ENCODE measurements at regions not wholly inside any gene's neighbourhood (a gene's known extent, or its start where the extent isn't known, plus 50 kb on each side); places are given as distances from the start of the nearest gene placed in this dataset.

GRCh38 chr1:79325126-79325525, 318.6 kb upstream of the ADGRL4 start:
- H3K4me3 ChIP-seq (ENCODE audit: extremely low read depth in 1 of 4, insufficient read depth in 2 of 4, low read depth in 3 of 4, low read length in 4 of 4), result no peak overlapping the region
- ChIA-PET CTCF (ENCODE audit: partially characterized antibody) (interaction anchor here (0.8 to 1.3 kb wide), 2 partner anchors 18 to 26 kb away, joined by 3 to 6 read pairs; no protein-coding TSS in a partner anchor), POLR2A (ENCODE audit: partially characterized antibody) (no interaction called here)
- no peak overlapping the region for H2BK120ac ChIP-seq (replicated peaks; ENCODE audit: low read depth, low read length)
- no peak overlapping the region for H3K56ac ChIP-seq (replicated peaks; ENCODE audit: insufficient read length, low read depth, low read length)
- no peak overlapping the region for H3K23ac ChIP-seq (ENCODE audit: insufficient read length)
- H2BK20ac ChIP-seq (ENCODE audit: low read length), result no peak overlapping the region
- 93% methylated on average over 2 of the region's 2 CpGs; no CpG with 5 or more reads in 1 of the 2 experiments for WGBS, 2 experiments (ENCODE audit: extremely low coverage in 1 of 2, insufficient coverage in 1 of 2, insufficient read length in 1 of 2, insufficient replicate concordance in 2 of 2, low coverage in 1 of 2, low lambda C conversion rate in 2 of 2, missing lambda C conversion rate in 1 of 2)
- no peak overlapping the region for H3K27ac ChIP-seq (ENCODE audit: low read depth, low read length)
- no peak overlapping the region for H4K91ac ChIP-seq (replicated peaks; ENCODE audit: insufficient read length, low read length)
- DNase-seq (ENCODE audit: low read depth in 1 of 2, low spot score in 2 of 2) (no peak), FAIRE-seq (no peak)
- H3K18ac ChIP-seq (ENCODE audit: extremely low read depth, low read length), result no peak overlapping the region
- H2BK15ac ChIP-seq (ENCODE audit: low read length), result no peak overlapping the region
- H3K4ac ChIP-seq (replicated peaks; ENCODE audit: insufficient read length, low read depth, low read length), result no peak overlapping the region
- no peaks in the 10 kb centered on the region for H3K36me3 ChIP-seq (ENCODE audit: control insufficient read depth in 2 of 4, insufficient read depth in 4 of 4, low read length in 3 of 4)
- H3K27me3 ChIP-seq (replicated peaks in 1 of 4; ENCODE audit: control insufficient read depth in 3 of 4, extremely low read depth in 1 of 4, insufficient read depth in 3 of 4, low read length in 3 of 4), result no peaks in the 10 kb centered on the region
- no peak overlapping the region for H3K4me2 ChIP-seq (ENCODE audit: insufficient read depth in 1 of 2, low read depth in 2 of 2, low read length in 2 of 2)
- no peaks in the 10 kb centered on the region for H3K4me1 ChIP-seq (replicated peaks in 1 of 4; ENCODE audit: control insufficient read depth in 3 of 4, insufficient read depth in 4 of 4, low read length in 3 of 4)
- H3K9ac ChIP-seq (replicated peaks in 1 of 4; ENCODE audit: extremely low read depth in 1 of 4, low read depth in 3 of 4, low read length in 3 of 4), result no peak overlapping the region
- H2BK5ac ChIP-seq (ENCODE audit: low read depth, low read length), result no peak overlapping the region
- H4K5ac ChIP-seq (ENCODE audit: insufficient read length, low read depth, low read length), result no peak overlapping the region
- H3K79me2 ChIP-seq (ENCODE audit: control insufficient read depth in 1 of 2, insufficient read depth in 2 of 2, low read length in 2 of 2), result no peaks in the 10 kb centered on the region
- H3K79me1 ChIP-seq (ENCODE audit: low read depth, low read length), result no peaks in the 10 kb centered on the region
- H2AK5ac ChIP-seq (ENCODE audit: low read depth, low read length), result no peak overlapping the region
- no peak overlapping the region for H3K14ac ChIP-seq (ENCODE audit: insufficient read length)
- no peak overlapping the region for H2AFZ ChIP-seq (ENCODE audit: low read length)
- H3K23me2 ChIP-seq (ENCODE audit: low read depth, low read length), result no peaks in the 10 kb centered on the region
- H4K20me1 ChIP-seq (replicated peaks in 1 of 2; ENCODE audit: control insufficient read depth in 1 of 2, insufficient read depth in 2 of 2, low read length in 2 of 2), result no peaks in the 10 kb centered on the region
- H4K8ac ChIP-seq (ENCODE audit: extremely low read depth, insufficient read depth, low read length), result no peak overlapping the region
- H2BK12ac ChIP-seq (ENCODE audit: low read depth, low read length), result no peak overlapping the region
- TF ChIP-seq SP2 (IDR thresholded peaks at IDR 0.05; ENCODE audit: low read length) (no peak), CTCF (IDR thresholded peaks at IDR 0.05; ENCODE audit: control extremely low read depth in 1 of 3, insufficient read depth in 1 of 3, low read depth in 1 of 3, low read length in 3 of 3) (no peak), POLR2A (IDR thresholded peaks at IDR 0.05; ENCODE audit: control extremely low read depth in 1 of 2, low read depth in 2 of 2, low read length in 2 of 2) (no peak), JUND (IDR thresholded peaks at IDR 0.05; ENCODE audit: low read length) (no peak)
- no peaks in the 10 kb centered on the region for H3K9me3 ChIP-seq (ENCODE audit: insufficient read depth in 2 of 2, low read depth in 1 of 2, low read length in 1 of 2)

All from H1 (cell line).